NCI-H2081 treated with DMSO at 0.1 percent for 48 hours (cell line): ENCODE measurements at regions not wholly inside any gene's neighbourhood (a gene's known extent, or its start where the extent isn't known, plus 50 kb on each side); places are given as distances from the start of the nearest gene placed in this dataset.
A peak's percentile ranks its signal among the peaks of the same experiment; 100 is the strongest.
"Not testable (repeated sequence)": the region's sequence is repeated elsewhere in the genome, so short reads cannot be mapped to it uniquely, and the experiment has no call there.

Experiments
- DNase-seq: peaks from one replicate; lab custom pipeline; 2025; lab: John Stamatoyannopoulos, UW

- DNase-seq = not testable (repeated sequence)
Observed at GRCh38 chr7:68082961-68083657, 1086.5 kb downstream of the TYW1 start.

- DNase-seq = no peak
Observed at GRCh38 chr7:68087401-68087800, 1090.8 kb downstream of the TYW1 start.

GRCh38 chr7:68088879-68089278, 1092.2 kb downstream of the TYW1 start:
- DNase-seq = no peak

- not testable (repeated sequence) for DNase-seq
Observed at GRCh38 chr7:68090256-68090655, 1093.6 kb downstream of the TYW1 start.

GRCh38 chr7:68103319-68103718, 1106.7 kb downstream of the TYW1 start:
- DNase-seq = no peak

- peak; percentile 42 for DNase-seq
Observed at GRCh38 chr7:68107261-68107660, 1110.6 kb downstream of the TYW1 start.

- no peak for DNase-seq
Observed at GRCh38 chr7:68107968-68108367, 1111.3 kb downstream of the TYW1 start.

- no peak for DNase-seq
Observed at GRCh38 chr7:68109299-68109698, 1112.7 kb downstream of the TYW1 start.

- DNase-seq = no peak
Observed at GRCh38 chr7:68119411-68119810, 1122.8 kb downstream of the TYW1 start.

GRCh38 chr7:68121056-68121455, 1124.4 kb downstream of the TYW1 start:
- DNase-seq = no peak

GRCh38 chr7:68121655-68122054, 1125.0 kb downstream of the TYW1 start:
- DNase-seq = no peak

GRCh38 chr7:68122801-68123200, 1126.2 kb downstream of the TYW1 start:
- DNase-seq = no peak

GRCh38 chr7:68125168-68125567, 1128.5 kb downstream of the TYW1 start:
- no peak for DNase-seq

- no peak for DNase-seq
Observed at GRCh38 chr7:68133045-68133444, 1136.4 kb downstream of the TYW1 start.

- no peak for DNase-seq
Observed at GRCh38 chr7:68143345-68143744, 1146.7 kb downstream of the TYW1 start.

GRCh38 chr7:68146983-68147382, 1150.3 kb downstream of the TYW1 start:
- peak; percentile 23 for DNase-seq

GRCh38 chr7:68147614-68148238, 1151.1 kb downstream of the TYW1 start:
- peak; percentile 58 for DNase-seq

GRCh38 chr7:68148440-68148839, 1151.8 kb downstream of the TYW1 start:
- DNase-seq = no peak

GRCh38 chr7:68152205-68152604, 1155.6 kb downstream of the TYW1 start:
- no peak for DNase-seq

- DNase-seq = no peak
Observed at GRCh38 chr7:68155676-68156075, 1159.0 kb downstream of the TYW1 start.

- no peak for DNase-seq
Observed at GRCh38 chr7:68158686-68159295, 1162.2 kb downstream of the TYW1 start.

- no peak for DNase-seq
Observed at GRCh38 chr7:68162712-68163111, 1166.1 kb downstream of the TYW1 start.

- DNase-seq = no peak
Observed at GRCh38 chr7:68166525-68166924, 1169.9 kb downstream of the TYW1 start.
